HG03066 (cell line): ENCODE measurements at regions not wholly inside any gene's neighbourhood (a gene's known extent, or its start where the extent isn't known, plus 50 kb on each side); places are given as distances from the start of the nearest gene placed in this dataset.
"Not testable (repeated sequence)": the region's sequence is repeated elsewhere in the genome, so short reads cannot be mapped to it uniquely, and the experiment has no call there.

ENCODE experiments used
- ATAC-seq: cut with Tn5 transposase; IDR thresholded peaks from one replicate; pipeline ENCODE4 v1.9.1; 2021; ENCODE audit warnings: low read depth; ENCODE audit not compliant: unreplicated experiment

DNA sequence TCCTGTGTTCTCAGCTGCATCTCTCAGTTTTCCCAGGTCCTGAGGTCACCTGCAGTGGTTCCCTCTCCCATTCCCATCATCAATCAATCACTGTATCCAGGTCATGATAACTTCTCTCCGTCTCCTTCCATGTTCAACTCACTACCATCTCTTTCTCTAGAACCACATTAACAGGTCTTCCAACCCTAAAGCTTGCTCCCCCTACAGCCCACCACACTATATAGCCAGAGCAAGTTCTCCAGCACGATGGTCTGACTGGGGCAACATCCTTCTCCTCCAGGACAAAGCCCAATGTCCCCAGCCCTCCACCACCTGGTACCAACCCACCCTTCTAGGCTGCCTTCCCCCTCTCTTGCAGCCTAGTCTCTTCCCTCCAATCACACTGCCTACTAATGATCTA lies 241.6 kb downstream of the CDK5RAP2 start:
- ATAC-seq, result no peak

DNA sequence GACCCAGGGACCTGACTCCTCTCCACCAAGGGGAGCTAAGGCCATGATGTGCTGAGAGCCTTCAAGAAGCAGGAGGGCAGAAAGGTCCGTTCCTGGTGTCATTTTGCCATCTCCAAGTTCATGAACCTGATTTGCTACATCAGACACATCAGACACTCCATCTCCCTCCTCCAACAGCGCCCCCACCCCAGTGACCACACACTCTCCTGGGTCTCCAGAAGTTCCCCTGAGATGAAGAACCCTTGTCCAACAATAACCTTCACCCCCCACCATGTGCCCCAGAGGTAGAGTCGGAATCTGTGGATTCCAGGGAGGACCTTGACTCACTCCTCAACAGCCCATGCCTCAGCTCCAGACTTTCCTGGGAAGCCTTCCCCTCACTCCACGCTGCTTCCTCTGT lies 242.8 kb downstream of the CDK5RAP2 start:
- no peak for ATAC-seq

GRCh38 chr9:120336753-120337090 lies 243.2 kb downstream of the CDK5RAP2 start:
- ATAC-seq, result no peak

DNA sequence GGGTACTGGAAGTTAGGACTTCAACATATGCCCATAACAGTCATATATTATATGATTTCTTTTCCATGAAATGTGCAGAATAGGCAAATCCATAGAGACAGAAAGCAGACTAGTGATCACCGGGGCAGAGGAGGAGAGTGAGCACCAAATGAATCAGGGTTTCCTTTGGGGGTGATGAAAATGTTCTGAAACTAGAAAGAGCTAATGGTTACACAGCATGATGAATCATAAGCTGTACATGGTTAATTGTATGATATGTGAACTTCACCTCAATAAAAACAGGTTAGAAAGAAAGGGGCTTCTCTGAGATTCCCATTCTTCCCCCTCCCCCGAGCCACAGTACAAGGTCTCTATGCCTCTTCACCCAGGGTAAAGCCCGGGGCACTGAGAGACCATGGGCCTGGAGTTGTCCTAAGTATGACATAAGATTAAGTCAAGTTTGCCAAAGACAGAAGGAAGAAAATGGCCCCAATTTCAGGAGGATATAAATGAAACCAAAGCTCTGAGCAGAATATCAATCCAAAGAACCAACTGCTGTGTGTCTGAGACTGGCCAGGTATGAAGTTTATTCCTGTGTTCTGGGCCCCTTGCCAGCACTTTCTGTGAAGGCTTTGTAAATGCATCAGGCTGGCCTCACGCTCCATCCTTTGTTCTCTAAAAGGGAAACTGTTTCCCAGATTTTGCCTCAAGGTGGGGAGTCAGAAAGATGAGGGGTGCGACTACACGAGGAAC lies 243.8 kb downstream of the CDK5RAP2 start:
- ATAC-seq, result no peak

- ATAC-seq, result no peak
These were observed 248.1 kb downstream of the CDK5RAP2 start for GRCh38 chr9:120331913-120332312.

DNA sequence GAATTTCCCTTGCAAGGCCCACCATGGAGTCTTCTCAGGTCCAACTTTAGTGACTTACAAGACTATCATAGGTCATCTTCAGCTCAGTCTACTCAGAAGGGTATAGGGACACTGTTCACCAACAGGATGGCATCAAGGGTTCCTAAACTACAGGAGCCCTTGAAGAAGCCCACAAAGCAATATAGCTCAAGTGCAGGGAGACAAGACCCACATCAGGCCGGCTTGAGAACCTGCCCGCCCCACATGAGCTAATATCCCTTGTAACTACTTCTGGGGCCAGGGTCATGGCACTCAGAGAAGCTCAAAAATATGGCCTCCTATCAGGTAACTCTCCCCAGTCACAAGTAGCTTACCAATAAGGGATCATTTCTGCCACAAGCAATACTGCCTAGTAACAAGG lies 249.9 kb downstream of the CDK5RAP2 start:
- ATAC-seq, result no peak

DNA sequence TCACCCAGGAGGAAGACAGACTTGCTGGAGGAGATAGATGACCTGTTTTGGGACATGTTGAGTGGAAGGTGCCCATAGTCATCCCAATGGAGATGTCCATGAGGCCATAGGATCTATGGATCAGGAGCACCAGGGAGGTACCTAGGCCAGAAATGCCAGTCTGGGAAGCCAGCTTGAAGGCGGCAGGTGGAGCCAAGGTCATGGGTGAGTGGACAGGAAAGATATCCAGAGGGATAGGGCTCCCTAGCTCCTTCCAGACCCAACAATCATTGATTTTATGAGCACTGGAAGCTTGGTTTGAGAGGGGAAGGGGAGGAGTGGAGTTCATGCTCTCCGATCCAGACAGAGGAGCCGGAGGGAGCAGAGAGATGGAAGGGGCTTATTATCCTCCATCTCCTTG lies 252.6 kb downstream of the CDK5RAP2 start:
- no peak for ATAC-seq

DNA sequence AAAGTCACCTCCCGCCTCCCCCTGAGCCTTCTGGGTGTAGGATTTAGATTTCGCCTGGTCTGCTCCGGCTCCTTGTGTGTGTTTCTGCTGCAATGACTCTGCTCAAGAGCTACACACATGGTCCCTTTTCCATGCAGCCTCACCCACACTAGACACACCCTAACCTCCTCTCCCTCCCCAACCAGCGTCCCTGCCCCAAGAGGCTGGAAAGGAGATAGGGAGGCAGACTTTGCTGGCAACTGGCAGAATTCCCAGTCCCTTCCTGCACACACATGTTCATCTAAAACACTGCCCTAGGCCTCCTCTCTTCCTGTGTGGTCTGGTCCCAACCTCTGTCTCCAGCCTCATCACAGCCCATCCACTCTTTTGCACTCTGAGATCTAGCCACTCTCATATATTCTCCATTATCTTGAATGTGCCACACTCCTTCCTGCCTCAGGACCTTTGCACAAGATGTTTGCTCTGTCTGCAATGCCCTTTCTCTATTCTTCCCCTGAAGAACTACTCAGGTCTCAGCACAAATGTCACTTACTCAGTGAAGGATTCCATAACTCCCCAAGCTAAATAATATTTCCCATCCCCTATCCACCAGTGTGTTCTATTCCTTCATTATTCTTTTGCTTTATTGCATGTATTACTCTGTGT lies 253.8 kb downstream of the CDK5RAP2 start:
- ATAC-seq, result no peak

DNA sequence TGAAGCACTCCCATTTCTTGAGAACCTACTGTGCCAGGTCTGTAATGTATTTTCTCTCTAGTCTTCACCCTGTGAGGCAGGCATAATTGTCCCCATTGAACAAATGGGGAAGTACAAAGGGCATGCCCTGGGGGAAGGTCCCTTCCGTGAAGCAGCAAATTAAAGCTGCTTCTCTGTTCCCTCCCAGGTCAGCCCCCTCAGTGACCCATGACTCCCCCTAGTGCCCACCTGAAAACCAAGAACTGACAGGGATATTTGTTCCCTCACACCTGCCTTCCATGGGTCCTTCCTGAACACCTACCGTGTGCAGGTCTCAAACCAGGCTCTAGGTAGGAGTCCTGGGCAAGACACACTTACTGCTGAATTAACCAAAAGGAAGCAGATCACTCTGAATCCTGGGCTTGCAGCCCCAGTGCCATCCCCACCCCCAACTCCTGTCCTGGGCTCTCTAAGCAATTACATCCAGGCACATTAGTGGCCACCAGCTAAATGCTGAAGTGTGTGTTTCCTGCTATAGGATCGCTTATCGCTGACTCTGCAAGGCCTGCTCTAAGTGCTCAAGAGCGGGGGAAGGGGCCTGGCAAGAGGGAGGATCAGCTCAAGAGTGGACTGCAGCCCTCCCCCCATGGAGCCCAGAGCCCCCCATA lies 254.8 kb downstream of the CDK5RAP2 start:
- no peak for ATAC-seq

DNA sequence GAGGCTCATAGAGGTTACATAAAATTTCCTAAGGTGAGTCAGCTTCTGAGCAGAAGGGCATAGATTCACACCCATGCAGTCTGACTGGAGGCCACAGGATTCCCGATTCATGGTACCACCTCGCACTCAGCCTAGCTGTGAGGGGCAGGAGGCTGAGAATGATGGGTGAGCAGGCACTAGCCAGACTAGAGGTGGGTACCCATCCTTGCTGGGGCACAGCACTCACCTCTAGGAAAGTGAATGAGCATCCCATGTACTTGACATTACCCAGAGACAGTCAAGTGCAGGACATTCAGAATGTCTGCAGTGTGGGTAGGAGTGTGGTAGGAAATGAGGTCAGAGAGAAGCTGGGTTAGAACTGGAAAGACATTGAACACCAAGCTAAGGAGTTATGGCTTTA lies 255.5 kb downstream of the CDK5RAP2 start:
- ATAC-seq, result no peak

GRCh38 chr9:120323125-120323524 lies 256.8 kb downstream of the CDK5RAP2 start:
- ATAC-seq, result no peak

DNA sequence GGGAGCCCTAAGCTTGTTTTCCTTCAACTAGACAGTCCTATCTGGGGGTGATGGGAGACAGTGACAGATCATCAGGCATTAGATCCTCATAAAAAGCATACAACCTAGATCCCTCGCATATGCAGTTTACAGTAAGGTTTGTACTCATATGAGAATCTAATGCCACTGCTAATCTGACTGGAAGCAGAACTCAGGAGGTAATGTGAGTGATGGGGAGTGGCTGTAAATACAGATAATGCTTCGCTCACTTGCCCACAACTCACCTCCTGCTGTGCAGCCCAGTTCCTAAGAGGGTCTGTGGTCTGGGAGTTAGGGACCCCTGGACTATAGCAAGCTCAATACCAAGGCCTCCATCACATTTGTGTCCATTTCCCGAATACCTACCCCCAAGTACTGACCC lies 260.5 kb downstream of the CDK5RAP2 start:
- ATAC-seq, result no peak

DNA sequence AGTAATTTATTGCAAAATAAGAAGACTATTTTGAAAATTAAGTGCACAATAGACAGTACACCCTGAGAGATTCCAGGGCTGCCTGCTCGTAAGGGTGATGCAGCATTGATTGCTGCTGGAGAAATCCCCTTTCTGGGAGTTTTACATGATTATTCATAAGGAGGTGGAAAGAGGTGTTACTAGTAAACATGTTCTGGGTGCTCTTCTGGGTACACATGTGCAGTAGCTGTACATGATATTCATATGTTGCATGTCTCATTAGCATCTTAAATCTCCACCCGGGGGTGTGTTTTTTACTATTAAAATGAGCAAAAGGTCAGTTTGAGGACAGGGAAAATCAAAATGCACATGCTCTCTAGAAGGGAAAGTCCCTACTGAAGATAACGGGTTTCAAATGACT lies 264.8 kb downstream of the CDK5RAP2 start:
- no peak for ATAC-seq

DNA sequence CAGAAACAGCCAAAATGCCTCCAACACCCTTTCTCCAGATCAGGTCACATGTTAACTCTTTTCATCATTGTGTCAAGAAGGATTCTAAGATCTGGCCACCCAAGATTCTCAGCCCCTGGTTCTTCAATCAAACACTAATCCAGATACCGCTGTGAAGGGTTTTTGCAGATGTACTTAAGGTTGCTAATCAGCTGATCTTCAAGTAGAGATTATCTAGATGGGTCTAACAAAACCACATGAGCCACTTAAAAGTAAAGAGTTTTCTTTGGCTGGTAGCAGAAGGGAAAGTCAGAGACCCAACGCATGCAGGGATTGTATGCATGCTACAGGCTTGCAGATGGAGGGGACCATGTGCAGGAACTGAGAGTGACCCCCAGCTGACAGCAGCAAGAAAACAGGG lies 267.9 kb downstream of the CDK5RAP2 start:
- no peak for ATAC-seq

GRCh38 chr9:120310035-120310434 lies 269.9 kb downstream of the CDK5RAP2 start:
- ATAC-seq, result no peak

DNA sequence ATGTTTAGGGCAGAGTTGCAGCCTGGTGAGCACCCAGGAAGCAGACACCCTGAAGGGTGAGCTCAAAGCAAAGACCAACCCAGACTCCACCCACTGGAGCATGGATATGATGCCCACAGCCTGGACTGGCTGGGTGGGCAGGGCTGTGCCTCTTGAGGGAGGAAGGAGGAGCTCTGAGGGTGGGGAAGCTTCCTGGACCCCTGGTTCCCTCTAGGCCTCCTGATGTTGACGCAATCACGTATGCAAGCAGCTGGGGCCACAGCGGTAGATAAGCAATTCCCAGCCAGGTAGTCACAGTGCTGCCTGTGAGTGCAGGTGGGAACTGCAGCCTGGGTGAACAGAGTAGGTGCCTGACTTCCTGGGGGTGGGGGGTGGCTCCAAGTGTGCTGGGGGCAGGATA lies 271.5 kb downstream of the CDK5RAP2 start:
- ATAC-seq, result no peak

- ATAC-seq, result no peak
These were observed 272.4 kb downstream of the CDK5RAP2 start for GRCh38 chr9:120307599-120307998.

DNA sequence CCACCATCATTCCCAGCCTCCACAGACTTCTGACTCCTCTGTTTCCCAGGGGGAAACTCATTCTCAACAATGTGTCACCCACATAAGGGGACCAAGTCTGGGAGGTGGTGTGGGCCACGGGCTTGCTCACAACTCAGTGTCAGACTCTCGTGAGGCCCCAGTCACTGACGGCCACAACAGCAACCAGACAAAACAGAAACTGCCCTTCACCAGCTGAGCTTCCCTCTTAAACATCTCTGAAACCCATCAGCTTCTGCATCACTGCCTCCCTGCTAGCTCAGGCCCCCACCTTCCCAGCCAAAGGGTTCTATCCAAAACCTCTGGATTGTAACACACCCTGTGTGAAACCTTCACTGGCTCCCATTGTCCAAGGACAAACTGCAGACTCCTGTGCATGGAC lies 273.4 kb downstream of the CDK5RAP2 start:
- no peak for ATAC-seq

- no peak for ATAC-seq
These were observed 273.9 kb downstream of the CDK5RAP2 start for GRCh38 chr9:120306088-120306487.

DNA sequence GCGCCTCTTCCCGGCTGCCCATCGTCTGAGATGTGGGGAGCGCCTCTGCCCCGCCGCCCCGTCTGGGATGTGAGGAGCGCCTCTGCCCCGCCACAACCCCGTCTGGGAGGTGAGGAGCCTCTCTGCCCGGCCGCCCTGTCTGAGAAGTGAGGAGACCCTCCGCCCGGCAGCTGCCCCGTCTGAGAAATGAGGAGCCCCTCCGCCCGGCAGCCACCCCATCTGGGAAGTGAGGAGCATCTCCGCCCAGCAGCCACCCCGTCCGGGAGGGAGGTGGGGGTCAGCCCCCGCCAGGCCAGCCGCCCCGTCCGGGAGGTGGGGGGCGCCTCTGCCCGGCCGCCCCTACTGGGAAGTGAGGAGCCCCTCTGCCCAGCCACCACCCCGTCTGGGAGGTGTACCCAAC lies 275.1 kb downstream of the CDK5RAP2 start:
- ATAC-seq, result not testable (repeated sequence)

GRCh38 chr9:120303519-120303918 lies 276.4 kb downstream of the CDK5RAP2 start:
- ATAC-seq, result no peak

DNA sequence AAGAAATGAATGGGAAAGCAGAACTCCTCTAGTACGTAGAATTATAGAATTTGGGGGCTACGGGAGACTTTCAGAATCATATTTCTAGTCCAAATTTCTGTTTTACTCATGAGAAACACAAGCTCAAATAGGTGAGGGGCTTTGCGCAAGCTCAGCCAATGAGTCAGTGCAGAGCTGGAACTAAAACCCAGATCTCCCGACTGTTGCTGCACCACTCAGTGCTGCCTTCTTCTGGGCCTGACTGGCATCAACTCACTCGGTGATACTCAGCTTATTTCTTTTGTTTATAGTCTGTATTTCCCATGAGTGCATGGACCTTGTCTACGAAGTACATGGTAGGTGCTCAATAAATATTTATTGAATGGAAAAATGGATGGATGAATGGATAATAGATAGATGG lies 280.2 kb downstream of the CDK5RAP2 start:
- ATAC-seq, result no peak
